Erythroblast (primary cell): ENCODE measurements at regions not wholly inside any gene's neighbourhood (a gene's known extent, or its start where the extent isn't known, plus 50 kb on each side); places are given as distances from the start of the nearest gene placed in this dataset.

Experiments used
- GATA1 ChIP-seq: IDR thresholded peaks from 2 replicates; pipeline ENCODE4 v1.6.1; 2011; ENCODE audit warnings: low read depth, mild to moderate bottlenecking, control low read depth, low read length, moderate library complexity
- POLR2A ChIP-seq: IDR thresholded peaks from 2 replicates; pipeline ENCODE4 v1.6.1; 2011; ENCODE audit warnings: mild to moderate bottlenecking, low read length

DNA sequence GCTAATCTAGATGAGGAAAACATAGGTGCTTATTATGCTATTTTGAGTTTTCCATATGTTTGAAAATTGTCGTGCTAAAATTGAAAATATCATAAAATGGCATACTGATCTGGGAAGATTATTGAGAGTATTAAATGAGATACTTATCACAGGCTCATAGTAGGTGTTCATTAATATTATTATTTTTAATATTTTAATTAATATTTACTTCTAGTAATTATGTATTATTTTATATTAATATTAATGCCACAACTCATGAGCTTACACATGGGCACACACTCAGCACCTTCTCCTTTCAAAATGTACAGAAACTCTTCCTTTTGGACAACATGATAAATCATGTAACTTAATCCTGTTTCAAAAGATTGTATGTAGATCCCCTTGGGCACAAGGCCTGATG is 223.6 kb downstream of the RAB28 start:
- TF ChIP-seq POLR2A (no peak), GATA1 (no peak)
